Smooth muscle cell (in vitro differentiated cells): ENCODE measurements at regions not wholly inside any gene's neighbourhood (a gene's known extent, or its start where the extent isn't known, plus 50 kb on each side); places are given as distances from the start of the nearest gene placed in this dataset.

Source experiments
- DNase-seq: peaks from one replicate; lab custom pipeline; 2025; ENCODE audit not compliant: unreplicated experiment; lab: John Stamatoyannopoulos, UW
- H2AFZ ChIP-seq: fragments of 200-600 bp; sonication (generic); 2 replicates; pipeline ENCODE4 v1.6.0; 2016; ENCODE audit warnings: antibody characterized with exemption, low read depth, mild to moderate bottlenecking
- H3F3A ChIP-seq: fragments of 200-600 bp; sonication (generic); 2 replicates; pipeline ENCODE4 v1.6.0; 2017; ENCODE audit warnings: antibody characterized with exemption, low read depth
- H3K27ac ChIP-seq: fragments of 200-600 bp; sonication (generic); 2 replicates; pipeline ENCODE4 v1.5.1; 2016; ENCODE audit warnings: low read depth, mild to moderate bottlenecking
- H3K27me3 ChIP-seq: fragments of 200-600 bp; sonication (generic); 2 replicates; pipeline ENCODE4 v1.6.1; 2016; ENCODE audit warnings: low read depth, mild to moderate bottlenecking
- H3K36me3 ChIP-seq: fragments of 200-600 bp; sonication (generic); 2 replicates; pipeline ENCODE4 v1.5.1; 2016; ENCODE audit warnings: low read depth
- H3K4me1 ChIP-seq: fragments of 200-600 bp; sonication (generic); 2 replicates; pipeline ENCODE4 v1.5.1; 2016; ENCODE audit warnings: low read depth
- H3K4me2 ChIP-seq: fragments of 200-600 bp; sonication (generic); 2 replicates; pipeline ENCODE4 v1.6.0; 2016; ENCODE audit warnings: mild to moderate bottlenecking
- H3K4me3 ChIP-seq: fragments of 200-600 bp; sonication (generic); 2 replicates; pipeline ENCODE4 v1.5.1; 2016; ENCODE audit warnings: mild to moderate bottlenecking
- H3K79me2 ChIP-seq: fragments of 200-600 bp; sonication (generic); 2 replicates; pipeline ENCODE4 v1.6.0; 2016; ENCODE audit warnings: low read depth, mild to moderate bottlenecking
- H3K9ac ChIP-seq: fragments of 200-600 bp; sonication (generic); 2 replicates; pipeline ENCODE4 v1.6.0; 2016; ENCODE audit warnings: low read depth
- H3K9me3 ChIP-seq: fragments of 200-600 bp; sonication (generic); replicated peaks from 2 replicates; pipeline ENCODE4 v1.5.1; 2016; ENCODE audit warnings: low read depth
- H4K20me1 ChIP-seq: fragments of 200-600 bp; sonication (generic); 2 replicates; pipeline ENCODE4 v1.6.0; 2016; ENCODE audit warnings: low read depth
- WGBS: methylation state at CpG from one replicate; pipeline ENCODE4 v1.1.7; 2016; ENCODE audit warnings: low lambda C conversion rate; 5-methylcytosine and 5-hydroxymethylcytosine counted together
- TF ChIP-seq, protein P1 (sequence below): fragments of 200-600 bp; sonication (generic); IDR thresholded peaks from 2 replicates; pipeline ENCODE4 v1.5.1; 2017; ENCODE audit warnings: borderline replicate concordance, mild to moderate bottlenecking, antibody characterized with exemption; ENCODE audit not compliant: insufficient read depth, poor library complexity, severe bottlenecking

DNA sequence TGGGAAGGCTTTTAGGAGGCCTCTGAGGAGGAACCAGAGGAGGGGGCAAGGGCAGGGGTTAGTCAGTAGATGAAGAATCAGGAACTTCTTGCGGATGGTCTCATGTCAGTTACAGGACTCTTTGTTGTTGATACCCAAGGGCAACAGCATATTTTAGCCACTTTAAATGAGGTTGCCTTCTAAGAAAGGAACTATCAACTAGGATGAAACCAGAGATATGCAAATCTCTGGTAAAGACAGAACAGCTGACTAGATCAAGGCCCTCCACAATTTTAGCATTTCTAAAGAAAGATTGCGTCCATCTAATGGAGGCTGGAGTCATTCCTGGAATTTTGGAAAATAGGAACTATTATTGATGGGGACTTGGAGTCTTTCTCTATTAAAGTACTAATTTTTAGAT is 57.7 kb upstream of the KLF4 start:
- H3K27ac ChIP-seq, result no peak overlapping the region
- H3K4me1 ChIP-seq, result peaks cover 5% of the 10 kb centered on the region
- TF ChIP-seq, protein P1, sequence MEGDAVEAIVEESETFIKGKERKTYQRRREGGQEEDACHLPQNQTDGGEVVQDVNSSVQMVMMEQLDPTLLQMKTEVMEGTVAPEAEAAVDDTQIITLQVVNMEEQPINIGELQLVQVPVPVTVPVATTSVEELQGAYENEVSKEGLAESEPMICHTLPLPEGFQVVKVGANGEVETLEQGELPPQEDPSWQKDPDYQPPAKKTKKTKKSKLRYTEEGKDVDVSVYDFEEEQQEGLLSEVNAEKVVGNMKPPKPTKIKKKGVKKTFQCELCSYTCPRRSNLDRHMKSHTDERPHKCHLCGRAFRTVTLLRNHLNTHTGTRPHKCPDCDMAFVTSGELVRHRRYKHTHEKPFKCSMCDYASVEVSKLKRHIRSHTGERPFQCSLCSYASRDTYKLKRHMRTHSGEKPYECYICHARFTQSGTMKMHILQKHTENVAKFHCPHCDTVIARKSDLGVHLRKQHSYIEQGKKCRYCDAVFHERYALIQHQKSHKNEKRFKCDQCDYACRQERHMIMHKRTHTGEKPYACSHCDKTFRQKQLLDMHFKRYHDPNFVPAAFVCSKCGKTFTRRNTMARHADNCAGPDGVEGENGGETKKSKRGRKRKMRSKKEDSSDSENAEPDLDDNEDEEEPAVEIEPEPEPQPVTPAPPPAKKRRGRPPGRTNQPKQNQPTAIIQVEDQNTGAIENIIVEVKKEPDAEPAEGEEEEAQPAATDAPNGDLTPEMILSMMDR, result no peak
- no peak overlapping the region for H2AFZ ChIP-seq
- no peaks in the 10 kb centered on the region for H3K79me2 ChIP-seq
- no peak overlapping the region for H3K9ac ChIP-seq
- H3F3A ChIP-seq, result no peaks in the 10 kb centered on the region
- H3K36me3 ChIP-seq, result no peaks in the 10 kb centered on the region
- H3K4me3 ChIP-seq, result no peak overlapping the region
- 93% methylated on average over 2 of the region's 2 CpGs for WGBS
- no peaks in the 10 kb centered on the region for H4K20me1 ChIP-seq
- no peak overlapping the region for H3K4me2 ChIP-seq
- H3K9me3 ChIP-seq, result no peaks in the 10 kb centered on the region
- H3K27me3 ChIP-seq, result no peaks in the 10 kb centered on the region
- DNase-seq, result no peak

DNA sequence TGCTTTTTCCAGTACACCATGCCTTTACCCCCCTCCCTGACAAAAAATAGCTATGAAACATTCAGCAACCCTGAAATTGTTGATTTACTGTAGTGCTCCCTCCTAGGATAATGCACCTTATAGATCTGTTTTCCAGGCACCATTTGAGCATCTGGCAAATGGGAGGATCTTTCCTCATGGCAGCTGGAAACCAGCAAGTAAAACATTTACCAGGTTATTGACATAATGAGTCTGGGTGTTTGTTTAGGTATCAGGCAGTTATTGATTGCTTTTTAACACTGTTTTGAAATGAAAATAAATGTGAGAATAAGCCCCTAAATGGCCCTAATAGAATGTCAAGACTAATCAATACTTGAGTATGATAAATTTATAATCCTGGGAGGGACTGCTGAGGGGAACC is 57.3 kb upstream of the KLF4 start:
- H3K4me3 ChIP-seq, result no peak overlapping the region
- no peak for DNase-seq
- no peak overlapping the region for H3K27ac ChIP-seq
- H4K20me1 ChIP-seq, result no peaks in the 10 kb centered on the region
- no peak overlapping the region for H3K9ac ChIP-seq
- H3K9me3 ChIP-seq, result no peaks in the 10 kb centered on the region
- no peaks in the 10 kb centered on the region for H3K79me2 ChIP-seq
- no peaks in the 10 kb centered on the region for H3K36me3 ChIP-seq
- H2AFZ ChIP-seq, result no peak overlapping the region
- H3F3A ChIP-seq, result no peaks in the 10 kb centered on the region
- H3K4me2 ChIP-seq, result no peak overlapping the region
- H3K27me3 ChIP-seq, result no peaks in the 10 kb centered on the region
- TF ChIP-seq, protein P1, result no peak
- H3K4me1 ChIP-seq, result peaks cover 5% of the 10 kb centered on the region

DNA sequence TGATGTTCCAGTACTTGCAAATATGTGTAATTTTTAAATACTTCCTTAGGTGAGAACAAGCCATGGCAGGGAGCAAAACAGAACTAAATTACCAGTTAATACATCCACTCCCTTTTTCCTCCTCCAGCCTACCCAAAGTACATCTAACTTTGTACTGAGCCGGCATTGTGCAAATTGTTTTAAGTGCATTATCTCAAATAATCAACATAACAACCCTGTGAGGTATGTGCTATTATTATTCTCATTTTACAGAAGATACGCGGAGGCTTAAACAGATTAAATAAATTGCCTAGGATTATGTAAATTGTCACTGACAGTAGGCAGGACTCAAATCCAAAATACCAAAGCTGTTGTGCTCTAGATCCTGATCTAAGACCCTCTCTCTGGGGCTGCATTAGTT is 55.5 kb upstream of the KLF4 start:
- no peak overlapping the region for H2AFZ ChIP-seq
- no peak overlapping the region for H3K27ac ChIP-seq
- H3K36me3 ChIP-seq, result no peaks in the 10 kb centered on the region
- no peaks in the 10 kb centered on the region for H3K79me2 ChIP-seq
- peaks cover 5% of the 10 kb centered on the region for H3K4me1 ChIP-seq
- TF ChIP-seq, protein P1, result no peak
- H3K9ac ChIP-seq, result no peak overlapping the region
- no peaks in the 10 kb centered on the region for H3F3A ChIP-seq
- DNase-seq, result no peak
- H3K9me3 ChIP-seq, result no peaks in the 10 kb centered on the region
- no peak overlapping the region for H3K4me2 ChIP-seq
- no peak overlapping the region for H3K4me3 ChIP-seq
- no peaks in the 10 kb centered on the region for H3K27me3 ChIP-seq
- H4K20me1 ChIP-seq, result no peaks in the 10 kb centered on the region
- WGBS, result 17% methylated on average over 3 of the region's 3 CpGs

DNA sequence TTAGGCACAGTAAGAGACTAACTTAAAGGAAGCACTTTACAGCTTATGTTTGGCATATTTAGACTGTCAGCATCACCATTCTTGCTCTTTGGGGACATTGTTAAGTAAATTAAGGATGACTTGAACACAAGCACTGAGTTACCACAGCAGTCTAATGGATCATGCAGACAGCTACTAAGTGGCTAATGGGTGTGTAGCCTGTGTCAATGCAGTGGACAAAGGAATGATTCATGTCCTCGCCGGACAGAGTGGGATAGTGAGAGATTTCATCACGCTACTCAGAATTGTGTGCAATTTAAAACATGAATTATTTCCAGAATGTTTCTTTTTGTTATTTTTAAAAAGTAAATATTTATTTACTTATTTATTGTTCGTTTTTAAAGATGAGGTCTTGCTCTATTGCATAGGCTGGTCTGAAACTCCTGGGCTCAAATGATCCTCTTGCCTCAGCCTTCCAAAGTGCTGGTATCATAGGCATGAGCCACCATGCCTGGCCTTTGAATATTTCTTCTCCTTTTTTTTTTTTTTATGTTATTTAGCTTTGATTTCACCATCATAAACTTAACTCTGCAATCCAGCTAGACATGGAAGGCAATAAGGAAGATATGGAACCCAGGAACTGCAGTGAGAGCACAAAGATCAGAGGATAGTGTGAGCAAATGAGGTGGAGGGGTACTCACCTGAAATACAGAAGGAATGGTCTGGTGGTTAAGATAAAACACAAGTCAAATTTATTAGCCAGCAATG is 53.0 kb upstream of the KLF4 start:
- Histone ChIP-seq H3K9ac (no peak overlapping the region), H3K27me3 (no peaks in the 10 kb centered on the region), H3K36me3 (no peaks in the 10 kb centered on the region), H3K4me2 (no peak overlapping the region), H3K4me1 (no peaks in the 10 kb centered on the region), H3K27ac (no peak overlapping the region), H4K20me1 (no peaks in the 10 kb centered on the region), H3K9me3 (no peaks in the 10 kb centered on the region), H3K4me3 (no peak overlapping the region), H3F3A (no peaks in the 10 kb centered on the region), H3K79me2 (no peaks in the 10 kb centered on the region), H2AFZ (no peak overlapping the region)
- 78% methylated on average over 4 of the region's 4 CpGs for WGBS
- TF ChIP-seq, protein P1, result no peak
- no peak for DNase-seq
